Fibroblast of skin of left biceps (primary cell): ENCODE measurements at regions not wholly inside any gene's neighbourhood (a gene's known extent, or its start where the extent isn't known, plus 50 kb on each side); places are given as distances from the start of the nearest gene placed in this dataset.
"Not testable (repeated sequence)": the region's sequence is repeated elsewhere in the genome, so short reads cannot be mapped to it uniquely, and the experiment has no call there.

Experiments used
- DNase-seq, 2 experiments: peaks; one replicate each; pipeline ENCODE4 v3.0.0-alpha.2; 2013; ENCODE audit warnings: low read depth in 2 of 2

DNA sequence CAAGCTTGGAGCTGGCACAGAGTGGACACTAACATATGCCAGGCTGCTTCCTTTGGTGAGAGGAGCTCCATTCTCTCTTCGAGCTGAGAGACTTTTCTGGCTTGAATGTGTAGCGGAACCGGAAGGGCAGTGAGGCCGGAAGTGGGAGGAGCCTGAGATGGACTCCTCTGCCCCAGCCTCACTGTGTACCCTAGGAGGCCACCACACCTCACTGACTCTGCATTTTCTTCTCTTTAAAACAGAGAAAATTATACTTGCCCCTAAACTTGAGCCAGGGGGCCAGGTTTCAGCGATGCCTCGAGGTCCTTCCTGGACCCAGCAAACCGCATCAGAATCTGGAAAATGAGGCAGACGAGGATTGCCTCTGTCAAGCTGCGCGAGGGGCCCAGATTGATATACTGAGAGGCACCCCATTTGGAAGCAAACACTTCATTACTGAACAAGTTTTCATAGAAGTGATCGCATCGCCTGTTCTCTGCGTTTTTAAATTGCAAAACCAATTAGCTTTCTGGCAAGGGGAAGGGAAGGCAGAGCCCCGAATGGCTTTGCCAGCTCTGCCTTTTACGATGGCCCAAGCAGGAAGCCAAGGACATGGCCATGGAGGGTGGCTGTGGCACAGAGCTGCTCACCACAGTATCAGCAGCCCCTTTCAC, 708.1 kb downstream of the PTPRU start:
- no peak for DNase-seq

DNA sequence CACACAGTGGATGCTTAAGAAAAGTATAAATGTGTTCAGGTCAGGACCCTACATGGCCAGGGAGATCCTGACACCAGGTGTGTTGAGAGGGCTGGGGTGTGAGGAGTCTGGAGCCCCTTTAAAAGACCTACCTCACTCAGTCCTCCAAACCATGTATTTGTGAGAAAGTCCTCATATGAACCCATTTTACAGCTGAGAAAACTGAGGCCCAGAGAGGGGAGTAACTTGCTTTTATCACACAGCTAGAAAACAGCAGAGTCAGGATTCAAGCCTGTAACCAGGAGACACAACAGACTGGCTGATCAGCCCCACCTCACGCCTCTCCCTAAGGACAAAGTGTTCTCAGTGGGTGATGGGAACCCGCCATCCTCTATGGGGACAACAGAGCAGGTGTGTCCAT, 706.7 kb downstream of the PTPRU start:
- DNase-seq: no peak

GRCh38 chr1:29939079-29939478, 702.8 kb downstream of the PTPRU start:
- DNase-seq: no peak

DNA sequence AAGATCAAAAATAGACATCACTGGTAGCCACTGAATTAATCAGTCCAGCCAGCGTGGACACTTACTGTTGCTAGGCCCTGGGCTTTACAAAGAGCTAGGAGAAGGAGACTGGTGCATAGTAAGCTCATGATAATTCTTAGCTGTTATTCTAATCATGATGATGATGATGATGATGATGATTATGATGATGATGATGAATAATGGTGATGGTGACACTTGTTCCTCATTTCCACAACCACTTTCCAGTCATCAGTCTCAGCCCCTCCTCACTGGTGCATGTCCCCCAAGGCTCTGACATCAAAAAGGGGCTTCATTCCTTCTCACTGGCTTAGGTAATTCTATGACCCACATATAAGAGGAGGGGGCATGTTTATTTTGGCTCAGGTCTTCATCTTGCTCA, 701.0 kb downstream of the PTPRU start:
- DNase-seq: no peak

GRCh38 chr1:29936031-29936544, 699.8 kb downstream of the PTPRU start:
- no peak for DNase-seq

- no peak for DNase-seq
These were observed 698.0 kb downstream of the PTPRU start for GRCh38 chr1:29934255-29934772.

- DNase-seq: no peak
These were observed 696.7 kb downstream of the PTPRU start for GRCh38 chr1:29933067-29933466.

DNA sequence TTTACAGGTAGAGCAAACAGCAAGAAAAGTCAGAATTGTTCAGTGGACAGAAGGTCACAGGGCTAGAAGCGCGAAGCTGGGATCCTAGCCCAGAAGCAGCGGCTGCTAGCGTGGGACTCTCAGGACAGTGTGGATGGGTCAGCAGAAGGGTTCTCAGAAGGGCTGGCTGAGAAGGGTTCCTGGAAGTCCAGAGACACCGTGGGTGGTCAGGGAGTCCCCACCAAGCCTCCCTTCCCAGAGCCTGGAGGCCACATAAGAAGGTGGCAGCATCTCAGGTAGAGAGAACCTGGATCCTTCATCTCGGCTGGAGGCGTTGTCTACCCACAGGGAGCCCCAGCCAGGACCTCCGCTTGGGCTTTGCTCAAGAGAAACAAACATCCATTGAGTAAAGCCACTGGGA, 696.3 kb downstream of the PTPRU start:
- no peak for DNase-seq

DNA sequence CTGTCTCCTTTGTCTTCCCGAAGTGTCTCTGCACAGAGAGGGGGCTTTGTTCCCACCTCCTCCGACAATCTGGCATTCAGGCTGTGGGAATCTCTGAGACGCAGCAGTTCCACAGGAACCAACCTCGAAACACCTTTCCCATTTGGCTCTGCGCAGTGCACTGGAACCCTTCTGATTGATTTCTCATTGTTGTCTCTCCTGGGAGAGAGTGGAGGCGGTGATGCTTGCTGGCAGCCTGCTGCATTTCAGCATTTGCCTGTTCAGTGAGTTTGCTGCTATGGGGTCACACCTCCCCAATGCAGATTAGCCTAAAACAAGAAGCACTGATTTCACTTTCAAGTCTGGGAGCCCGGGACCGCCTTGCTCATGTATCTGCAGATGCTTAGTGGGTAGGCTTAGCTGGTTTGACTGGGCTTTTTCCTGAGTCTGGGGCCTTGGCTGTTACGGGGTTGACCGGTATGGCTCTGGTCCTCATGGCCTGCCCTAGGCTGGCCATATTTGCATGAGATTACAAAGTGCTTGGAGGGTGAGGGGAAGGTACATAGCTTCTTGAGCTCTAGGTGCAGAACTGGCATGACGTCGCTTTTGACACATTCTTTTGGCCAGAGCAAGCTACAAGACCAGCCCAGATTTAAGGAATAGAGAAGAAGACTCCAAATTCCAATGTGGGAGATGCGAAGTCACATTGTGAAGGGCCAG, 695.3 kb downstream of the PTPRU start:
- DNase-seq: no peak

DNA sequence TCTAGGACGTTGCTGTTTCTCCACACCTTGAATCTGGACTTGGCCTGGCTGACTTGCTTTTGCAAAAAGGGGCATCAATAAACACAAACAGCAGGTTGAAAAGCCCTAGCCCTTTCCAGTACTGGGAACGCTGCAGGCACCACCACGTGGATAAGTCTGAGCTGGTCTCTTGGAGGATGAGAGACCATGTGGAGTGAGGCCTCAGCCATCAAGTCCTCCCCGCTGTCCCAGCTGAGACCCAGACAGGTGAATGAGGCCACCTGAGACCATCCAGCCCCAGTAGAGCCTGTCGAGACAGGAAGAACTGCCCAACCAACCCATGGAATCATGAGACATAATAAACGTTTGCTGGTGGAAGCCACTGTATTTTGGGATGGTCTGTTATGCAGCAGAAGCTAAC, 688.7 kb downstream of the PTPRU start:
- no peak for DNase-seq

- no peak for DNase-seq
These were observed 687.7 kb downstream of the PTPRU start for GRCh38 chr1:29924017-29924431.

DNA sequence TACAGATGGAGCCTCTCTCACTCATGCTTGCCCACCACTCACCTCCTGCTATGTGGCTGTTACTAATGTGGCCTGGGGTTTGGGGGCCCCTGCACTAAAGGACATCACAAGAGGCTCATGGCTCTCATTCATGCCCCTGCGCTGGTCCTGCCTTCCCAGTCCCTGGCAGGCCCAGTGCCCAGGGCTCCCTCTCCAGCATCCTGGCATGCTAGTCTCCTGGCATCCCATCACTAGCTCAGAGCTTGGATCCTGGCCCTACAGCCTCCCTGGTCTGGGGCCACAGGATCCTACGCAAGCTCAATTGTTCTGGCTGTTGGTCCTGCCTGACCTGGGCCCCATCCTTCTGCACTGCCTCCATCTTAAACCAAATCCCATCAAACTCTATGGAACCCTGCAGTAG, 685.4 kb downstream of the PTPRU start:
- DNase-seq: no peak

- DNase-seq: no peak
These were observed 684.5 kb downstream of the PTPRU start for GRCh38 chr1:29920784-29921183.

DNA sequence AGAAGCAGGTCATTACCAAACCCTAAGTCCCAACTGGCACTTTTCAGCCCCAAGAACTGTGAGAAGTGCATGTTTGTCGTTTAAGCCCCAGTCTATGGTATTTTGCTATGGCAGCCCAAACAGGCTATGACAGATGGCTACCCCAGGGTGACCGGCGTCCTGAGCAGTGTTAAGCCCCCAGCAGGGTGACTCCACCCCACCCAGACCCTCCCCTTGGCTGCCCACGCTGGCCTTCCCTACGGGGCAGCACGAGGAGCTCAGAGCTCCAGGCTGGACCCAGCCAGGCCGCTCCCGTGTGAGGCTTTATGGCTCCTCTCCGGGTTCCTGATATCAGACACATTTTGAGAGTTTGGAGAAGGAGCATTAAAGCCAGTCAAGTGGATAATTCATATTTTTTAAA, 684.0 kb downstream of the PTPRU start:
- DNase-seq: no peak

- not testable (repeated sequence) for DNase-seq
These were observed 682.7 kb downstream of the PTPRU start for GRCh38 chr1:29919041-29919440.

DNA sequence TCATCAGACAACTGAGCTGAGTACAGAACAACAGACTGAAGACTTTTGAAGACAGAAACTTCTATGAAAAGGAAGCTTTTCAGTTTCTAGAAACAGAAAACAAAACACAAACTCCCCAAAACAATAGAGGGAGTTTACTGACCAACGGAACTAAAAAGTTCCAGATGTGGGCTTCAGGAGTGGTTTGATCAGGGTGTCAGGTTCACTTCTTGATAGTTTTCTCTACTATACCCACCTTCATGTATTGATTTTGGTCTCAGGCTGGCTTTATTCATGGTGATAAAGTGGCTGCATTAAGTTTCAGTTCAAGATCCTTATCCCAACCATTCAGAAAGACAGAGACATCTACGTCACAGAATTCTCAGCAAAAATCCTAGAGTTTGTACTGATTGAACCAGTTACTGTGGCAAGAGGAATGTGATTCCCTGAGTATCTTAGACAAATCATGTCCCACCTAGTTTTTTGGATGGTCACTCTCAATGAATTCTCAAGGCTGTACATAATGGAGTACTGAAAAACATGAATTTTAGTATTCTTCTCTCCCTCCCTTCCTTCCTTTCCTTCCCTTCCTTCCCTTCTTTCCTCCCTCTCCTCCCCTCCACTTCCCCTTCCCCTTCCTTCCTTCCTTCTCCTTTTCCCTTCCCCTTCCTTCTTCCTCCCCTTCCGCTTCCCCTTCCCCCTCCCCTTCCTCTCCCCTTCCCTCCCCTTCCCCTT, 680.5 kb downstream of the PTPRU start:
- no peak for DNase-seq

GRCh38 chr1:29914936-29915335, 678.6 kb downstream of the PTPRU start:
- no peak for DNase-seq

DNA sequence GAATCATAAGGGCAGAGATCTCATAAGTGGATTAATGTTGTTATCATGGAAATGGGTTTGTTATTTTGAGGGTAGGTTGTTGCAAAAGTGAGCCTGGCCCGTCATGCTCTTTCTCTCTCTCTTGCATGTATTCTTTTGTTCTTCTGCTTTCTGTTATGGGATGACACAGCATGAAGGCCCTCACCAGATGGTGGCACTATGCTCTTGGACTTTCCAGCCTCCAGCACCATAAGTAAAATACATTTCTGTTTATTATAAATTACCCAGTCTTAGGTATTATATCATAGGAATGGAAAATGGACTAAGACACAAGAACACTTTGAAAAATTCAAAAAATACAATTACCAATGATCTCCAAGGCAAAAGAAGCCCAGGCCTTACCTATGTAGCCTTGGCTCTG, 676.1 kb downstream of the PTPRU start:
- DNase-seq: no peak

GRCh38 chr1:29909962-29910361, 673.6 kb downstream of the PTPRU start:
- DNase-seq: no peak

- no peak for DNase-seq
These were observed 671.3 kb downstream of the PTPRU start for GRCh38 chr1:29907596-29907995.

DNA sequence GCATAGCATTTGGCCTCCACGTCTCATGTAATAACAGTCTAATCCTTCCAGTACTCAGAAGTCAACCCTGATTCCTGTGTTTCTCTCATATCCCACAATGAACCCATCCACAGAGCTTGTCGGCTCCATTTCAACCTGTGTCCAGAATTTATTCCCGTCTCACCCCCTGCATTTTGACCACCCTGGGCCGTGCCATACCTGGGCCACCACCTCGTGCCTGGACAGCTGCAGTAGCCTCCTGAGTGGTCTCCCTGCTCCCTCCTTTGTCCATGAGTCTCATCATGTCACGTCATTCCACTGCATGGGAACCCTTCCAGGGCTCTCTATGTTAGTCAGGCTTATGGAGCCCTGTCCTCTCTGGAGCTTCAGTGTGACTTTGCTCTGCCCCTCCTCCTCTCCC, 670.6 kb downstream of the PTPRU start:
- DNase-seq: no peak

DNA sequence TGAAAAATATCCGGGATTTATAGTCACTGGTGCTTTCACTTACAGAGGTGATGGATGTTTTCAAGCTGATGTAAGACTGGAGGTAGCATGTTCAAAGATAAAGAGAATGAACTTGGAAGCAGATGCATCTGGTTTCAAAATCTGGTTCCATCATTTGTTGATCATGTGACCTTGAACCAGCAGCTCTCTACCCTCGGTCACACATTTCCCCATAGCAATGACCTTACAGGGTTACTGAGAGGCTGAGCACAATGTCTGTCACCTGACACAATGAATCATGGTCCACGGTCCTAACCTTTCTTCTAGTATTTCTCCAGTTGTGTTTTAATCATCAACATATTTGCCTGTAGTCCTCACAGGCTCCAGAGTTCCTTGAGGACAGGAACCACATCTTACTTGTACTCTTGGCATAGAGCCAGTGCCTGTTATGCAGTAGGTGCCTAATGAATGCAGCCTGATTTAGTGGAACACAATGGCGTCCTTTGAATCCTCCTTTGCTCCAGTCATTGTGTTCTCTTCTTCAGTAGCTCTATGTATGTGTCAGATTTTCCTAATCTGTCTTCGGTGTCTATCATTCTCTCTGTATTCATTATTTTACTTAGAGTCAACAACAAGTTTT, 667.3 kb downstream of the PTPRU start:
- DNase-seq: no peak
